IMR-90 (cell line): ENCODE measurements at regions not wholly inside any gene's neighbourhood (a gene's known extent, or its start where the extent isn't known, plus 50 kb on each side); places are given as distances from the start of the nearest gene placed in this dataset.

Experiments used
- ATAC-seq: fragments of 200-7000 bp; cut with Tn5 transposase; 2 replicates; pipeline ENCODE4 v1.9.1; 2020; ENCODE audit warnings: low read depth, mild to moderate bottlenecking, moderate library complexity
- BruUV-seq: library from RNA; stranded (reverse); fragments of 400-500 nt; replicated peaks from 2 replicates; lab custom pipeline; 2021; lab: Mats Ljungman, UMichigan
- CTCF ChIA-PET: fragments of 300-600 bp; formaldehyde crosslinking; extraction: SDS; loops from one replicate; lab custom pipeline; 2021; ENCODE audit warnings: antibody characterized with exemption; lab: Yijun Ruan, JAX
- POLR2A ChIA-PET: fragments of 300-600 bp; sonication (Branson Sonifier 250); formaldehyde crosslinking; loops from one replicate; lab custom pipeline; 2022; ENCODE audit warnings: antibody characterized with exemption; ENCODE audit not compliant: unreplicated experiment; lab: Charles Lee
- DNase-seq: peaks from one replicate; pipeline ENCODE4 v3.0.0; 2013
- H2AFZ ChIP-seq: replicated peaks from 2 replicates; pipeline ENCODE3; 2013; ENCODE audit warnings: low read length, mild to moderate bottlenecking; ENCODE audit not compliant: poor library complexity
- H2AK5ac ChIP-seq: 2 replicates; pipeline ENCODE4 v1.6.1; 2013; ENCODE audit warnings: low read depth, low read length, inconsistent platforms
- H2AK9ac ChIP-seq: replicated peaks from 2 replicates; pipeline ENCODE3; 2013; ENCODE audit warnings: mild to moderate bottlenecking, low read depth, low read length, moderate library complexity; ENCODE audit not compliant: poor library complexity
- H2BK120ac ChIP-seq: 2 replicates; pipeline ENCODE4 v1.6.1; 2013; ENCODE audit warnings: low read depth, low read length, inconsistent platforms
- H2BK15ac ChIP-seq: 3 replicates; pipeline ENCODE4 v1.6.1; 2013; ENCODE audit warnings: low read depth, low read length, inconsistent platforms
- H2BK20ac ChIP-seq: 2 replicates; pipeline ENCODE4 v1.6.1; 2013; ENCODE audit warnings: low read depth, mild to moderate bottlenecking, inconsistent platforms, low read length, moderate library complexity
- H2BK5ac ChIP-seq: 2 replicates; pipeline ENCODE4 v1.6.1; 2013; ENCODE audit warnings: mild to moderate bottlenecking, low read depth, low read length, inconsistent platforms; ENCODE audit not compliant: poor library complexity, severe bottlenecking
- H3K14ac ChIP-seq: replicated peaks from 2 replicates; pipeline ENCODE4 v1.6.1; 2013; ENCODE audit warnings: low read depth, low read length, inconsistent platforms
- H3K18ac ChIP-seq: 2 replicates; pipeline ENCODE4 v1.6.1; 2013; ENCODE audit warnings: low read depth, low read length, control low read depth
- H3K23ac ChIP-seq: 2 replicates; pipeline ENCODE4 v1.6.1; 2013; ENCODE audit warnings: low read depth, low read length, inconsistent platforms
- H3K27ac ChIP-seq: 2 replicates; pipeline ENCODE4 v1.5.1; 2013; ENCODE audit warnings: mild to moderate bottlenecking, control low read depth, low read length; ENCODE audit not compliant: insufficient read depth
- H3K27me3 ChIP-seq: 2 replicates; pipeline ENCODE4 v1.6.1; 2013; ENCODE audit warnings: low read length; ENCODE audit not compliant: control insufficient read depth, insufficient read depth
- H3K36me3 ChIP-seq: 2 replicates; pipeline ENCODE4 v1.6.1; 2013; ENCODE audit warnings: low read length, mixed read lengths; ENCODE audit not compliant: control insufficient read depth, insufficient read depth
- H3K4ac ChIP-seq: 2 replicates; pipeline ENCODE4 v1.6.1; 2013; ENCODE audit warnings: low read depth, low read length, inconsistent platforms
- H3K4me1 ChIP-seq: 2 replicates; pipeline ENCODE4 v1.6.1; 2013; ENCODE audit warnings: low read length, mixed read lengths; ENCODE audit not compliant: control insufficient read depth, insufficient read depth
- H3K4me2 ChIP-seq: 2 replicates; pipeline ENCODE4 v1.6.1; 2013; ENCODE audit warnings: low read depth, mild to moderate bottlenecking, control low read depth, low read length, moderate library complexity
- H3K4me3 ChIP-seq: 2 replicates; pipeline ENCODE4 v1.5.1; 2013; ENCODE audit warnings: low read depth, mild to moderate bottlenecking, control low read depth, low read length, moderate library complexity; ENCODE audit not compliant: insufficient read depth
- H3K56ac ChIP-seq: 2 replicates; pipeline ENCODE4 v1.6.1; 2013; ENCODE audit warnings: low read length, inconsistent platforms; ENCODE audit not compliant: insufficient read depth; ENCODE audit errors: extremely low read depth
- H3K79me1 ChIP-seq, 2 experiments: 2 replicates each; pipeline ENCODE4 v1.6.1; 2013; ENCODE audit warnings: low read length in 2 of 2, inconsistent platforms in 1 of 2, low read depth in 1 of 2
- H3K9ac ChIP-seq: 2 replicates; pipeline ENCODE4 v1.6.1; 2013; ENCODE audit warnings: low read depth, low read length, control low read depth
- H3K9me1 ChIP-seq: 2 replicates; pipeline ENCODE4 v1.6.1; 2013; ENCODE audit warnings: low read length, inconsistent platforms; ENCODE audit not compliant: insufficient read depth
- H3K9me3 ChIP-seq: 2 replicates; pipeline ENCODE4 v1.6.1; 2013; ENCODE audit warnings: low read length; ENCODE audit not compliant: control insufficient read depth, insufficient read depth
- H4K20me1 ChIP-seq: 2 replicates; pipeline ENCODE4 v1.6.1; 2013; ENCODE audit warnings: low read length, inconsistent platforms; ENCODE audit not compliant: insufficient read depth
- H4K5ac ChIP-seq: 2 replicates; pipeline ENCODE4 v1.6.1; 2013; ENCODE audit warnings: mild to moderate bottlenecking, low read depth, low read length, control low read depth
- H4K8ac ChIP-seq, 2 experiments: 2 replicates each; pipeline ENCODE4 v1.6.1; 2013; ENCODE audit warnings: low read depth in 2 of 2, low read length in 2 of 2, control low read depth in 1 of 2, inconsistent platforms in 1 of 2
- H4K91ac ChIP-seq: 2 replicates; pipeline ENCODE4 v1.6.1; 2013; ENCODE audit warnings: low read depth, low read length, inconsistent platforms; ENCODE audit not compliant: insufficient read depth
- BHLHE40 ChIP-seq: fragments of 150-350 bp; IDR thresholded peaks from 2 replicates; pipeline ENCODE4 v1.6.1; 2016; ENCODE audit warnings: mild to moderate bottlenecking, low read depth, low read length
- CEBPB ChIP-seq: IDR thresholded peaks from 2 replicates; pipeline ENCODE4 v1.6.1; 2012; ENCODE audit warnings: low read depth, low read length, improper control_type of control experiment
- ELK1 ChIP-seq: fragments of 150-350 bp; IDR thresholded peaks from 2 replicates; pipeline ENCODE4 v1.6.1; 2016; ENCODE audit warnings: low read depth, mild to moderate bottlenecking, low read length, moderate library complexity, borderline replicate concordance
- MXI1 ChIP-seq: IDR thresholded peaks from 2 replicates; pipeline ENCODE4 v1.6.1; 2012; ENCODE audit warnings: low read depth, mild to moderate bottlenecking, low read length, moderate library complexity, borderline replicate concordance
- WGBS, 2 experiments: methylation state at CpG; one replicate each; pipeline versions ENCODE4 v1.1.5 to v1.1.7; 2013; ENCODE audit warnings: missing lambda C conversion rate in 2 of 2; ENCODE audit not compliant: insufficient read length in 1 of 2; ENCODE audit errors: extremely low coverage in 2 of 2; 5-methylcytosine and 5-hydroxymethylcytosine counted together
- dilution Hi-C: fragments of 300-500 bp; cut with HindIII; formaldehyde crosslinking; loops from one replicate; pipeline ENCODE4 v1.14.3; 2018; ENCODE audit warnings: low sequenced_read_pairs; ENCODE audit not compliant: unreplicated experiment
- in situ Hi-C: fragments of 300-500 bp; cut with MboI; formaldehyde crosslinking; loops from 3 replicates; pipeline ENCODE4 v1.14.3; 2019; ENCODE audit warnings: low sequenced_read_pairs, inconsistent platforms, mixed read lengths
- intact Hi-C: fragments of 100-400 bp; cut with micrococcal nuclease; formaldehyde crosslinking; loops from 2 replicates; pipeline ENCODE4 v1.10.0; 2022

DNA sequence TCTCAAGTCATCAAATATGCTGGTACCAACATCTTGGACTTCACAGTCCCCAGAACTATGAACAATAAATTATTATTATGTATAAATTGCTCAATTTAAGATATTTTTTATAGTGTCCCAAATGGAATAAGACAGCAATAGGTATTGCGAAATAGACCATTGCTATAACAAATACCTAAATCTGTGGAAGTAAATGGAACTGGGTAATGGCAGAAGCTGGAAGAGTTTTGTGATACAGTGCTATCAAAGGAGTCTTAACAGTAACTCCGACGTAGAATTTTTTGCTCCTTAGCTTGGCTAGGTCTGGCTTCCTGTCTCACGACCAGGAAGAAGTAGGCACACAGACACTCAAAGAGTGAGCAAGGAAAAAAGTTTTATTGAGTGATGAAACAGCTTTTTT is 1791.5 kb downstream of the PLA2G4A start:
- Histone ChIP-seq H4K8ac (no peak overlapping the region), H4K5ac (no peak overlapping the region), H2BK20ac (no peak overlapping the region), H2AK5ac (no peak overlapping the region), H2AK9ac (no peak overlapping the region), H2BK15ac (no peak overlapping the region), H3K4me3 (no peak overlapping the region), H3K27ac (no peak overlapping the region), H4K91ac (no peak overlapping the region), H3K36me3 (no peaks in the 10 kb centered on the region), H3K23ac (no peak overlapping the region), H2AFZ (no peak overlapping the region), H2BK5ac (no peak overlapping the region), H3K4me1 (no peaks in the 10 kb centered on the region), H3K56ac (no peak overlapping the region), H3K9me3 (peaks cover 1% of the 10 kb centered on the region; the same call in 1 of the 2 replicates), H3K79me1 (no peaks in the 10 kb centered on the region), H3K4ac (no peak overlapping the region), H3K14ac (no peak overlapping the region), H3K9ac (no peak overlapping the region), H3K27me3 (no peaks in the 10 kb centered on the region), H3K18ac (no peak overlapping the region), H3K4me2 (no peak overlapping the region), H2BK120ac (no peak overlapping the region), H3K9me1 (no peaks in the 10 kb centered on the region), H4K20me1 (no peaks in the 10 kb centered on the region)
- WGBS, 2 experiments = 100% methylated on average over 2 of the region's 4 CpGs; no CpG with 5 or more reads in 1 of the 2 experiments
- in situ Hi-C loops (no loop called here), dilution Hi-C loops (no loop called here), intact Hi-C loops (no loop called here)
- no TSS peak for BruUV-seq
- ATAC-seq (no peak), DNase-seq (no peak)
- POLR2A ChIA-PET = no interaction called here
- TF ChIP-seq ELK1 (no peak), CEBPB (peak; percentile 90), BHLHE40 (no peak), MXI1 (no peak)
- CTCF ChIA-PET = no interaction called here
